ENCODE measurements at regions not wholly inside any gene's neighbourhood (a gene's known extent, or its start where the extent isn't known, plus 50 kb on each side); places are given as distances from the start of the nearest gene placed in this dataset.

DNA sequence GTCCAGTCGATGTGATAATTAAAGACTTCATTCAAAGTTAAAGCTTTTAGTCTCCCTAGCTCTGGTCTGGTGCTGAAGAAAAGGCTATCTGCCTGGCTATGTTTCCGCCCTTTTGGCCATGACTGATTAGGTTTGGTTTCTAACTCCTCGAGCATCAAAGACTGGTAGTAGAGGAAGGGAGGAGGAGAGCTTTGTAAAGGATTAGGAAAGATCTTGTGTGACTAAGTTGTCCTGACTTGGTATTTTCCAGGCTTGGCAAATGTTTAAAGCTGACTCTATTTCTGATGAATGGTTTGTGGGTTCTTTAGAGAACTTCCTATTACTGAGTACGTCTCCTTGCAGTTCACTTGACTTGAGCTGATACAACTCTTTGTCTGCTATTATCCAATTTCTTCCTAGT is 312.9 kb downstream of the GJA1 start:
- Histone ChIP-seq H3K27me3 (no peaks in the 10 kb centered on the region), H3K4me3 (no peak overlapping the region), H3K9me3 (peaks cover 0 to 12% (median 0%) of the 10 kb centered on the region in 11 donors), H3K27ac (no peak overlapping the region), H3K36me3 (no peaks in the 10 kb centered on the region), H3K4me1 (no peaks in the 10 kb centered on the region)
- ATAC-seq (no peak), DNase-seq (no peak)
- intact Hi-C loops (cut with DNase I): no loop called here
- WGBS, 2 donors: 82% methylated on average over 4 of the region's 4 CpGs
- no peak for TF ChIP-seq CTCF (IDR thresholded peaks at IDR 0.05)

DNA sequence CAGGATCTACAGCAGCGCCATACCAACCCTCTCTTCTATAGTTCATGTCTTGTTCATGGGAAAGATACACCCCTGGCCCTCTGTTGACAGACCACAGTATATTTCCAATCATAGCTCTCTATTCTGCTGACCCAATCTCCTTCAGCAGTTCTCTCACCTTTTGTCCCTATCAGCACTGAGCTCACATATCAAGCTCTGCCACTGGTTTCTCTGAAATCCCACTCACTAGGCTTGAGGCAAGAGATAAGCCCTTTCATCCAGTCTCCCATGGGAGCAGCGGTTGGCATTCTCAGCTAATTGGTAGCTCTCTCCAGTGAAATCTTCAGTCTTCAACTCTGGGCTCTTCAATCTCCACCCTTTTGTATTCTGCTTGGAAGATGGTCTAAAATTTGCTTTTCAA is 313.4 kb downstream of the GJA1 start:
- TF ChIP-seq CTCF (IDR thresholded peaks at IDR 0.05): no peak
- intact Hi-C loops (cut with DNase I): no loop called here
- no peak for DNase-seq
- H3K4me1 ChIP-seq: no peaks in the 10 kb centered on the region
- no peak overlapping the region for H3K4me3 ChIP-seq
- ATAC-seq: no peak
- H3K36me3 ChIP-seq: no peaks in the 10 kb centered on the region
- H3K27ac ChIP-seq: no peak overlapping the region
- WGBS, 2 donors: 72 to 82% methylated on average over 2 of the region's 2 CpGs
- H3K27me3 ChIP-seq: no peaks in the 10 kb centered on the region
- H3K9me3 ChIP-seq: peaks cover 0 to 12% (median 0%) of the 10 kb centered on the region in 11 donors

DNA sequence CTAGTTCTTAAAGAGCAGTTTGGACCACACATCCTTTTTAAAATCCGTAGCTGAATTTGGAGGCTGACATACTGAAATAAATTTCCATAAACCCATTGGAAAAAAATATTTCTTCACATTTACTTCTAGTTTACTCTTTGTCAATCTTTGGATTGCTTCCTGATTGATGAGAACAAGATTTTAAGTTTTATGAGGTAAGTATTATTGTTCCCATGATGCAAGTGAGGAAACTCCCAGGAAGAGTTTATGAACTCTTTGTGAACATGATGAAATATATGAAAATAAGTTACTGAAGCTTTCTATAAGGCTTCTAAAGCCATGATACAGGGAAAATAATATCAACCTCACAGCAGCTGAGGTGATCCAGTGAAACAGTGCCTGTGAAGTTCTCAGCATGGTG is 320.0 kb downstream of the GJA1 start:
- intact Hi-C loops (cut with DNase I): no loop called here
- ATAC-seq (no peak), DNase-seq (no peak)
- H3K4me1 ChIP-seq: peaks cover 0 to 18% (median 0%) of the 10 kb centered on the region in 9 donors
- no peak overlapping the region for H3K27ac ChIP-seq
- H3K4me3 ChIP-seq: no peak overlapping the region
- no peaks in the 10 kb centered on the region for H3K36me3 ChIP-seq
- no peak for TF ChIP-seq CTCF (IDR thresholded peaks at IDR 0.05)
- H3K9me3 ChIP-seq: peaks cover 0 to 12% (median 0%) of the 10 kb centered on the region in 11 donors
- H3K27me3 ChIP-seq: no peaks in the 10 kb centered on the region
- 98% methylated on average over 1 of the region's 1 CpG for WGBS, 2 donors

GRCh38 chr6:121756666-121757065 is 321.2 kb downstream of the GJA1 start:
- no peak for ATAC-seq

More at GRCh38 chr6:121756666-121757065, 321.2 kb downstream of the GJA1 start:
- peaks cover 0 to 18% (median 0%) of the 10 kb centered on the region in 9 donors for H3K4me1 ChIP-seq
- no peak for TF ChIP-seq CTCF (IDR thresholded peaks at IDR 0.05)
- intact Hi-C loops (cut with DNase I): loop anchor here in 1 of 10 donors (1.0 kb wide), 1 partner anchor 53 kb away; no protein-coding TSS in a partner anchor
- DNase-seq: no peak
- H3K9me3 ChIP-seq: peaks cover 0 to 8% (median 0%) of the 10 kb centered on the region in 11 donors
- no peak overlapping the region for H3K4me3 ChIP-seq
- H3K36me3 ChIP-seq: no peaks in the 10 kb centered on the region
- no peak overlapping the region for H3K27ac ChIP-seq
- 90 to 93% methylated on average over 1 of the region's 1 CpG for WGBS, 2 donors
- H3K27me3 ChIP-seq: no peaks in the 10 kb centered on the region

Measured in heart right ventricle (tissue), 16 donors.